Motor neuron (in vitro differentiated cells): ENCODE measurements at regions not wholly inside any gene's neighbourhood (a gene's known extent, or its start where the extent isn't known, plus 50 kb on each side); places are given as distances from the start of the nearest gene placed in this dataset.

ENCODE experiments used
- ATAC-seq, 8 experiments: fragments of 200-7000 bp; cut with Tn5 transposase; replicated peaks in 6 of 8; 2 replicates each; pipeline ENCODE4 v1.8.0; 2021; ENCODE audit warnings: mild to moderate bottlenecking in 8 of 8, moderate library complexity in 8 of 8
- H3K27ac ChIP-seq, 2 donors: fragments of 250-450 bp; sonication (Bioruptor Pico); 2 replicates each; pipeline ENCODE4 v1.9.0; 2021; ENCODE audit warnings: antibody characterized with exemption in 2 of 2, mild to moderate bottlenecking in 2 of 2, moderate library complexity in 1 of 2
- H3K4me1 ChIP-seq, 2 donors: fragments of 250-450 bp; sonication (Bioruptor Pico); replicated peaks in 1 of 2; 2 replicates each; pipeline ENCODE4 v1.6.1; 2021; ENCODE audit warnings: antibody characterized with exemption in 2 of 2, mild to moderate bottlenecking in 2 of 2, moderate library complexity in 1 of 2
- H3K4me3 ChIP-seq, 5 donors: fragments of 250-450 bp; sonication (Bioruptor Pico); 2 replicates each; pipeline ENCODE4 v1.9.0; 2021; ENCODE audit warnings: antibody characterized with exemption in 5 of 5, mild to moderate bottlenecking in 5 of 5, moderate library complexity in 4 of 5
- WGBS, 10 experiments: fragments of 450-650 bp; shearing (Covaris generic); methylation state at CpG; one replicate each; pipeline ENCODE4 v1.0.0; 2022; 5-methylcytosine and 5-hydroxymethylcytosine counted together
- in situ Hi-C, 9 experiments: fragments of 400-800 bp; cut with MboI; loops; one replicate each; pipeline ENCODE4 v1.15.0; 2021; ENCODE audit warnings: low sequenced_read_pairs in 9 of 9, low pct_unique_long_range_greater_than_20kb in 2 of 9; ENCODE audit not compliant: unreplicated experiment in 9 of 9

DNA sequence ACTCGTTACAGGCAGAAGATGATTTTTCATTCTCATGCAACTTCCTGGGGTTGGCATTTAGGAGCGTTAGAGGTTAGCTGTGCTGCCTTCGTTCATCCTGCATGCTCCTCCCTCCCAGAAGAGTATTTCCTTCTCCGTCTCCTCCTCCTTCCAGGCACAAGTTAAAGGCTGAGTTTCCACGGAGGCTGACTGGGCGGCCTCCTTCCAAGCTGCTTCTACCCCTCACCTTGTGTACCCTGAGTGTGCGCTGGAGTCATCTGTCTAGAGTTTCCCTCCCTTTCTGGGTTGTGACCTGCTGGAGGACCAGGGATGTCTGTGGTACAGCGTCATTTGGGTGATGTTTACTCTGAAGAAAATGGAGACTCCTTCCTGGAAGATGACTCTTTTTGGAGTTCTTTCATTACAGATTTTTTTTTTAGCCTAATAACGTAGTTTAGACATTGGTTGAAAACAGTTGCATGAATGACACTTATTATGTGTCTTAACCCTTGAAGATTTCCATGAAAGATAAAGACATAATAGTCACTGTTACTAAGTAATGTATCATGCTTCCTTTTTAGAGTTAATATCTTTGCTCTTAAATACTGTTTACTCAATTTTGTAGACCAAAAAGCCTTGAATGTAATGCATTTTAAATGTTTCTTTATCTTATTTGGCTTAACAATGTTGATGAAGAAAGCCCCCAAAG is 146.9 kb downstream of the TENT4A start:
- Histone ChIP-seq H3K27ac (no peak overlapping the region), H3K4me3 (no peak overlapping the region), H3K4me1 (peaks cover 4 to 14% of the 10 kb centered on the region in 2 donors)
- in situ Hi-C loops: no loop called here
- 13 to 82% (median 67%) methylated on average over 1 to 9 of the region's 9 CpGs; no CpG with 5 or more reads in 1 of the 10 experiments for WGBS, 10 experiments
- ATAC-seq: no peak

DNA sequence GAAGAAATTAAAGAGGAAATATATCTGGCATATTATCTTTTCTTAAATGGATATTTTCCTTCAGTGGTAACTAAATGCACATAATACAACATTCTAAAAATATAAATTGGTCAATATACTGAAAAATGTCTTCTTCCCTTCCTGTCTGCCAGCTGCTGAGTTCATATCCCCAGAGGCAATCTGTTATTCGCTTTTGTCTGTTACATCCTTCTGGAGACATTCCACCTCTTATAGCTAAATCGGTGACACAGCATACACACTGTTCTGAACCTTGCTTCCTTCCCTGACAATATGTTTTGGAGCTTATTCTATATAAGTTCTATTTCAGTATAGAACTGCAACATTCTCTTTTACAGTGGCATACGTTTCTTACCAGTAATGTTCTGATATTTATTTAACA is 147.8 kb downstream of the TENT4A start:
- Histone ChIP-seq H3K27ac (no peak overlapping the region), H3K4me1 (peaks cover 4 to 14% of the 10 kb centered on the region in 2 donors), H3K4me3 (no peak overlapping the region)
- ATAC-seq: peak in 6 of 8 experiments; percentile 26 to 81 (median 38)
- in situ Hi-C loops: no loop called here
- WGBS, 10 experiments: 0 to 92% (median 81%) methylated on average over 2 to 3 of the region's 3 CpGs

DNA sequence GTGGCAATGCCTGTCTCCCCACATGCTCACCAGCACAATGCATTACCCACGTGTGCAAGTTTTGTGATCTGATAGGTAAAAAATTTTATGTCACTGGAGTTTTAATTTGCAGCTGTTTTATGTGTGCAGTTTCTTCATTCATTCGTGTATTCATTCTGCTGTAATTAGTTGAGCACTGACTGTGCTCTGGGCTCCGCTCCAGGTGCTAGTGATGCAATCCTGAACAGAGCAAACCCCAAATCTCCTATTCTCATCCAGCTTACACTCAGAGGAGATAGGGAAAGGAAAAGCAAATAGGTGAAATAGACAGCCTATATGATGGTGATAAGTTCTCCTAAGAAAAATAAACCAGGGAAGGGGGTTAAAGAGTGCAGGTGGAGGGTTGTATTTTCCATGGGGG is 148.4 kb downstream of the TENT4A start:
- peak in 1 of 8 experiments; percentile 49 for ATAC-seq
- 0 to 92% (median 57%) methylated on average over 1 to 3 of the region's 3 CpGs for WGBS, 10 experiments
- in situ Hi-C loops: no loop called here
- Histone ChIP-seq H3K4me1 (peaks cover under 1 to 14% of the 10 kb centered on the region in 2 donors), H3K4me3 (no peak overlapping the region), H3K27ac (no peak overlapping the region)

DNA sequence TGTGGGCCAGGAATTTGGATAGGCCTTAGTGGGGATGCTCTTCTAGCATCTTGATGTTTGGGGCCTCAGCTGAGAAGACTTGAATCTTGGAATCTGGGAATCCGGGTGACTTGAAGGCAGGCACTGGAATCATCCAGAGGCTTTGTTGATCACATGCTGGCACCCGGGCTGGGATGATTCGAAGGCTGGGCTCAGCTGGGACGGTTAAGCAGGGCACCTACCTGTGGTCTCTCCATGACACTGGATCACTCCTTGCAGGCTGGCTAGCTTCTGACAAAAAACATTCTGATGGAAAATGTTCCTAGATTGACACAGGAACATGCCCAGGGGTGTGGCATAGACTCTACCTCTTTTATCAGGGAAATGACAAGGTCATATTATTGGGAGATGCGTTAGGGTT is 149.1 kb downstream of the TENT4A start:
- Histone ChIP-seq H3K4me1 (peaks cover 0 to 14% of the 10 kb centered on the region in 2 donors), H3K4me3 (no peak overlapping the region), H3K27ac (no peak overlapping the region)
- WGBS, 10 experiments: 40 to 89% (median 81%) methylated on average over 1 to 3 of the region's 5 CpGs; no CpG with 5 or more reads in 6 of the 10 experiments
- ATAC-seq: no peak
- in situ Hi-C loops: no loop called here

DNA sequence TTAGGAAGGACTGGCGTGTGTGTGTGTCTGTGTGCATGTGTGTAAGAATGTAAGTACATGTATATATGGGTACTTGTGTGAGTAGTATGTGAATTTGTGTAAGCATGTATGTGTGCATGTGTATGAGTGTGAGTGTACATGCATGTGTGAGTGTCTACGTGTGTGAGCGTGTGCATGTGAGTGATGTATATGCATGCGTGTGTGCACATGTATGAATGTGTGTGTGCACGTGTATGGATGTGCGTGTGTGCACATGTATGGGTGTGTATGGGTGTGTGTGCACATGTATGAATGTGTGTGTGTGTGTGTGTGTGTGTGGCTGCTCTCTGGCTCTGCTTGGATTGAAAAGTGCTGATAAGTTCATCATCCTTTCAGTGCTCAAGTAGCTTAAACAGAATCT is 154.5 kb downstream of the TENT4A start:
- peak in 1 of 8 experiments; percentile 8 for ATAC-seq
- Histone ChIP-seq H3K4me1 (peaks cover 0 to 4% of the 10 kb centered on the region in 2 donors), H3K4me3 (no peak overlapping the region), H3K27ac (no peak overlapping the region)
- in situ Hi-C loops: no loop called here
- WGBS, 10 experiments: 8 to 100% (median 80%) methylated on average over 1 to 5 of the region's 6 CpGs; no CpG with 5 or more reads in 1 of the 10 experiments

DNA sequence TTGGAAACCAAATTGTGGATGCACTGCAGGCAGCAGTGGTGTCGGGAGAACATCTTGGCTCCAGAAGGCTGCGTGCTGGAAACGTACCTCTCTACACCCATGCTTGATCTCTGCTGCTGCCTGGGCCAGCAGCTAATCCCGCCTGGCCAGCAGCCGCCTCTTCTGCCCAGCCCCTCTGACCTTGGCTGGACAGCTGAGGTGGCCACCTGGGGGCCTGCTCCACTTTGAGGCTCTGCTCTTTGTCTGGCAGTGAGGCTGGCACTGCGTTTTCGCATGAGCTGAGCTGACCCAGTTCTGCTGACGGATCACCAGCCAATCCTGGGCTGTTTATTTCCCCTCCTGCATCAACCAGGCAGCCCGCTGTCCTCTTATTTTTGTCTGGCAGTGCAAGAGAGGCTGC is 154.9 kb downstream of the TENT4A start:
- Histone ChIP-seq H3K4me3 (no peak overlapping the region), H3K4me1 (peaks cover 0 to 4% of the 10 kb centered on the region in 2 donors), H3K27ac (no peak overlapping the region)
- in situ Hi-C loops: no loop called here
- 13 to 93% (median 60%) methylated on average over 1 to 5 of the region's 9 CpGs; no CpG with 5 or more reads in 5 of the 10 experiments for WGBS, 10 experiments
- ATAC-seq: peak in 5 of 8 experiments; percentile 48 to 73 (median 58)

DNA sequence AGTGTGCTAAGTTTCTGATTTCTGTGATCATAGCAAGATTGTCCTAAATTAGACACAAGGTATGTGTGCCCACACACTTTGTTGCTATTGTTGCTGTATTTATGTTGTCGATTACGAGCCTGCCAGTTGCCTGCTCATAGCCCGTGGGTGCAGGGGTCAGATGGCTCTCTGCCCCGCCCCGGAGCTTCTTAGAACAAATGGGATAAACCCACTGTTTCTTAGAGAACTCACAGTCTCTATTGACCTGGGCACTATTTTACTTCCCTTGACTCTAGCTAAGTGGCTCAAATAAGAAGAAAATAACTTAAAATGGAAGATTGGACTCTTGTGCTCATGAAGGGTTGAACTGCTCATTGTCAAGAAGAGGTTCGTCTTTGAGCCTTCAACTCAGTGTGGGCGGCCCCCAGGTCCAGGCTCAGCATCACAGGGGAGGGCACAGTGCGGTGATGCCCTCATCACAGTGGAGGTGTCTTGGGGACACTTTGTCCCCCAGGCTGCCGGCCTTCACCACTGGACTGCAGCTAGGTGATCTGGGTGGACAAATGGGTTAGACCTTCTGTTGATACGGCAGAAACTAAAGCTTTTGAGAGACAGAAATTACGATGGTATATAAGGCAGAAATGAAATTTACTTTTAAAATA is 155.5 kb downstream of the TENT4A start:
- ATAC-seq: peak in 5 of 8 experiments; percentile 35 to 55 (median 50)
- in situ Hi-C loops: no loop called here
- Histone ChIP-seq H3K4me3 (no peak overlapping the region), H3K4me1 (peaks cover 0 to 4% of the 10 kb centered on the region in 2 donors), H3K27ac (no peak overlapping the region)
- 37 to 100% (median 86%) methylated on average over 2 to 8 of the region's 11 CpGs; no CpG with 5 or more reads in 4 of the 10 experiments for WGBS, 10 experiments

DNA sequence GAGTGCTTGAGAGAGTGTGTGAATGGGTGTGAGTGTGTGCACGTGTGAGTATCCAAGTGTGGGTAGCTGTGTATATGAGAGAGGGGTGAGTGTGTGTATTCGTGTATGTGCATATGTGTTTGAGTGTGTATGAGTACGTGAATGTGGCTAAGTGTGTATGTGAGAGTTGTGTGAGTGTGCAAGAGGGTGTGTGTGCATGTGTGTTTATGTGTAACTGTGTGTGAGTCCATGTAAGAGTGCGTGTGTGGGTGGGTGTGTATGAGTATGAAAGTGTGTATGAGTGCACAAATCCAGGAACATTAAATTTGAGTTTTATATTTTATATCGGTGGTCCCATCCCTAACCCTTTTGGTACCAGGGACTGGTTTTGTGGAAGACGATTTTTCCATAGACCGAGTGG is 156.4 kb downstream of the TENT4A start:
- H3K4me3 ChIP-seq: no peak overlapping the region
- WGBS, 10 experiments: 26 to 100% (median 91%) methylated on average over 3 to 6 of the region's 7 CpGs; no CpG with 5 or more reads in 3 of the 10 experiments
- peaks cover 0 to 4% of the 10 kb centered on the region in 2 donors for H3K4me1 ChIP-seq
- ATAC-seq: no peak
- no peak overlapping the region for H3K27ac ChIP-seq
- in situ Hi-C loops: no loop called here

DNA sequence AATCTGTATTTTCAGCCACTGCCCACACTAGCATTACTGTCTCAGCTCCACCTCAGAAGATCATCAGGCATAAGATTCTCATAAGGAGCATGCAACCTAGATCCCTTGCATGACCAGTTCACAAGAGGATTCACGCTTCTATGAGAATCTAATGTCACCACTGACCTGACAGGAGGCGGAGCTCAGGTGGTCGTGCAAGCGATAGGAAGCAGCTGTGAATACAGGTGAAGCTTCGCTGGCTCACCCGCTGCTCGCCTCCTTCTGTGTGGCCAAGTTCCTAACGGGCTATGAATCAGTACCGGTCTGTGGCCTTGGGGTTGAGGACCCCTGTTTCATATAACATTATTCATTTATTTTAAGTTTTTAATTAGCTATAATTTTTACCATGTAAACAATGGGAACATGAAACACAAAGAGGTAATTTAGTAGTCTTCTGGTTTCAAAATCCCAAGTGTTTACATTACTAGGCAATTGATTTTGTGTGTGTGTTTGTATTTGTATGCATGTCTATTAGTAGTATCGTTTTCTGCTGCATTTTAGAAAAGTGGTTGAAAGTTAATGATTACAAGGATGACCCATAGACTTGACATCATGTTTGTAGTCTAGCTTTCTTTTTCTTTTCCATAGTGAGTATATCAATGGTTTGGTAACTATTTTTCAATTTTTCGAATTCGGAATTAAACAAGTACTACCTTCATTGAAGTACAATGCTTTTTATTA is 159.4 kb downstream of the TENT4A start:
- 13 to 94% (median 81%) methylated on average over 3 to 11 of the region's 12 CpGs; no CpG with 5 or more reads in 1 of the 10 experiments for WGBS, 10 experiments
- ATAC-seq: no peak
- in situ Hi-C loops: no loop called here

DNA sequence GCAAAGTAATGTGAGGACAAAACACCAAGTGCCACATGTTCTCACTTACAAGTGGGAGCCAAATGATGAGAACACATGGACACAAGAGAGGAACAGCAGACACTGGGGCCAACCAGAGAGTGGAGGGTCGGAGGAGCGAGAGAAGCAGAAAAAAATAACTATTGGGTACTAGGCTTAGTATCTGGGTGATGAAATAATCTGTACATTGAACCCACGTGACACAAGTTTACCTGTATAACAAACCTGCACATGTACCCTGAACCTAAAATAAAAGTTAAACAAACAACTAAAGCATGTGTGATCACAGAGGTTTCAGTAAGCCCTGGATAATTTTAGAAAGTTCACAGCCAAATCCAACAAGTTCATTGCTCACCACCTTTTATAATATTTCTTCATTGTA is 160.1 kb downstream of the TENT4A start:
- WGBS, 10 experiments: 0 to 100% (median 87%) methylated on average over 1 to 3 of the region's 3 CpGs
- Histone ChIP-seq H3K4me3 (no peak overlapping the region), H3K27ac (no peak overlapping the region), H3K4me1 (peaks cover 0 to 4% of the 10 kb centered on the region in 2 donors)
- in situ Hi-C loops: no loop called here
- no peak for ATAC-seq

More for the DNA sequence above, 159.4 kb downstream of the TENT4A start:
- Histone ChIP-seq H3K4me1 (peaks cover 0 to 4% of the 10 kb centered on the region in 2 donors), H3K27ac (no peak overlapping the region), H3K4me3 (no peak overlapping the region)

DNA sequence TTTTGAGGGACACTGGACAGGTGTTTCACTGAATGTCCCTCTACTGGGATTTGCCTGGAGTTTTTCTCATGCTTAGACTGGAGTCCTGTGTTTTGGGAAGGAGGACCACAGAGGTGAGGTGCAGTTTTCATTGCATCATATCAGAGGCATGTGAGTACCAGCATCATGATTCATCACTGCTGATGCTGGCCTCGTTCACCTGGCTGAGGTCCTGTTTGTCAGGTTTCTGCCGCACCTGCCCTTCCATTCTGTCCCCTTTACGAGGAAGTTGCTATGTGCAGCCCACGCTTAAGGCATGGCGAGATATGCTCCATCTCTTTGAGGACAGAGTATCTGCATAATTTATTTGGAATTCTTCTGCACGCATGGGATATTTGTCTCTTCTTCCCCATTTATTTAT is 162.1 kb downstream of the TENT4A start:
- Histone ChIP-seq H3K27ac (no peak overlapping the region), H3K4me1 (no peaks in the 10 kb centered on the region), H3K4me3 (no peak overlapping the region)
- in situ Hi-C loops: no loop called here
- 33 to 96% (median 75%) methylated on average over 3 to 6 of the region's 6 CpGs for WGBS, 10 experiments
- ATAC-seq: no peak

DNA sequence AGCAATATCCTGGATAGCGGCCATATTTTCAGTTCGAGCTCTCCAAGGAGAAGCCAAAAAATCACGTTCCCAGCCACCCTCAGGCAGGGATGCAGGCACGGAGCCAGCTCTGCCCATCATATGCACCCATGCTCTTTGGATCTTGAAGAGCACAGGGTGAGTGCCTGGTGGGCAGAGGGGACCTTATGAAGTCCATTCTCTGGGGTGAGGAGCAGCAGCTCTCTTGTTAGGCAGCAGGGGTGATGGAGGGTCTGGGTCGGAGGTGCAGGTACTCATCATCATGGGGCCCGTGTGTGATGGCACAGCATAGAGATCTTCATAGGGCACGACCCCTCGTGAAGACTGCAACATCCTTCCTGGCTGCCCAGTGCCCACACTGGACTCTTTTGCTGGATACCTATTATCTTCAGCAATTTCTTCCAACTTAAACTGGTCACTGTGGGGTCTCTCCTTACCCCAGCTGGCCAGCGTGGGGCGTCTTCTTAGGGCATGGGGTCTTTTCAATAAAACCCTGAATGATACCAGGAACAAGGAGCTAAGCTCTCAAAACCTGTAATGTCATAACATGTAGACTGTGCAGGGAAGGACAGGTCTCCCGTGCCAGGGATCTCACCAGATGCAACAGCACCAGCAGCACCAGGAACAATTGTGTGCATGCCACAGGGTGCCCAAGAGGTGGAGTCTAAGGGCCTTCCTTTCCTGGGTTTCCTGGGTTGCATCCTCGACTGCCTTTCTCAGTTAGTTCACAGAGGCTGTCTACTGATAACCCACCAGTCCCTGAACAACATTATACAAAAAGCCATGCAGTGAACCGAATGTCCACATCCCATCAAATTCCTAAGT is 165.0 kb downstream of the TENT4A start:
- H3K4me1 ChIP-seq: no peaks in the 10 kb centered on the region
- no peak overlapping the region for H3K27ac ChIP-seq
- in situ Hi-C loops: no loop called here
- ATAC-seq: no peak
- 0 to 100% (median 11%) methylated on average over 1 to 4 of the region's 13 CpGs; no CpG with 5 or more reads in 2 of the 10 experiments for WGBS, 10 experiments
- no peak overlapping the region for H3K4me3 ChIP-seq
